Esophagus squamous epithelium (tissue), 5 donors: ENCODE measurements at regions not wholly inside any gene's neighbourhood (a gene's known extent, or its start where the extent isn't known, plus 50 kb on each side); places are given as distances from the start of the nearest gene placed in this dataset.

Source experiments
- DNase-seq: peaks from one replicate; lab custom pipeline; 2025; lab: John Stamatoyannopoulos, UW
- H3K27ac ChIP-seq, 4 donors: fragments of 200-600 bp; sonication (generic); one replicate each; pipeline ENCODE4 v1.5.1; 2016 to 2019; ENCODE audit warnings: mild to moderate bottlenecking in 1 of 4
- H3K27me3 ChIP-seq, 4 donors: fragments of 200-600 bp; sonication (generic); 1 replicate in 3 of 4; 2 replicates in 1 of 4; pipeline versions ENCODE4 v1.5.1 to v1.6.0; 2017 to 2021; ENCODE audit warnings: antibody characterized with exemption in 1 of 4
- H3K36me3 ChIP-seq, 3 donors: fragments of 200-600 bp; sonication (generic); one replicate each; pipeline ENCODE4 v1.5.1; 2016 to 2019
- H3K4me1 ChIP-seq, 3 donors: fragments of 200-600 bp; sonication (generic); one replicate each; pipeline ENCODE4 v1.5.1; 2017 to 2019
- H3K4me3 ChIP-seq, 4 donors: fragments of 200-600 bp; sonication (generic); 1 replicate in 3 of 4; 2 replicates in 1 of 4; pipeline ENCODE4 v1.5.1; 2016 to 2019; ENCODE audit warnings: mild to moderate bottlenecking in 2 of 4, moderate library complexity in 1 of 4
- H3K9me3 ChIP-seq, 3 donors: fragments of 200-600 bp; sonication (generic); one replicate each; pipeline ENCODE4 v1.5.1; 2016 to 2019
- POLR2A ChIP-seq, 4 donors: fragments of 450-650 bp; IDR thresholded peaks; one replicate each; pipeline ENCODE4 v1.6.1; 2017; ENCODE audit warnings: antibody characterized with exemption in 4 of 4, mild to moderate bottlenecking in 4 of 4, moderate library complexity in 3 of 4
- WGBS, 2 donors: methylation state at CpG; one replicate each; pipeline ENCODE4 v1.1.5; 2018; 5-methylcytosine and 5-hydroxymethylcytosine counted together
- intact Hi-C: fragments of 100-400 bp; cut with DNase I; formaldehyde crosslinking; loops from one replicate; pipeline ENCODE4 v1.15.0; 2022
- TF ChIP-seq, protein P1 (sequence below), 6 experiments: fragments of 450-650 bp in 4 of 6; fragments of 200-600 bp in 2 of 6; sonication (generic) in 2 of 6; IDR thresholded peaks; one replicate each; pipeline ENCODE4 v1.5.1; 2016 to 2019; ENCODE audit warnings: antibody characterized with exemption in 6 of 6, mild to moderate bottlenecking in 4 of 6, moderate library complexity in 4 of 6
- donor health status: DM: yes; HTN: yes; CAD: no.

DNA sequence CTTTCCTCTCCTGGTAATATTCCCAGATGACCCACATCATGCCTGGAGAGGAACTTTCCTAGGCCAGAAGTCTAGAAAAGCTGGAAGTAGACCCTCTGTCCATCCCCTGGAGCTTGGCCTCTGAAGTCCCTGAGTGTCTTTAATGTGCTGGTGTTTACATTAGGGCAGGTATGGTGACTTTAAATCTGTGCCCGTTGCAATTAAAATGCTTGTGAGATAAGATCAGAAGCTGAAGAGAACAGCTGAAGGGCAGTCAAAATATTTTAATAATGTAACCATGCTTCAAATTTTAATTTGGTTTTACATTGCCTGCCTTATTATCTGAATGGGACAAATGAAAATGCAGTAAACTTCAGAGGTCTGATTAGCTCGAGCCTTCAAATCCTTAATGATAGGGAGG, 1022.5 kb downstream of the BCL11B start:
- no peaks in the 10 kb centered on the region for H3K27me3 ChIP-seq
- H3K4me3 ChIP-seq, result no peak overlapping the region
- TF ChIP-seq, protein P1, sequence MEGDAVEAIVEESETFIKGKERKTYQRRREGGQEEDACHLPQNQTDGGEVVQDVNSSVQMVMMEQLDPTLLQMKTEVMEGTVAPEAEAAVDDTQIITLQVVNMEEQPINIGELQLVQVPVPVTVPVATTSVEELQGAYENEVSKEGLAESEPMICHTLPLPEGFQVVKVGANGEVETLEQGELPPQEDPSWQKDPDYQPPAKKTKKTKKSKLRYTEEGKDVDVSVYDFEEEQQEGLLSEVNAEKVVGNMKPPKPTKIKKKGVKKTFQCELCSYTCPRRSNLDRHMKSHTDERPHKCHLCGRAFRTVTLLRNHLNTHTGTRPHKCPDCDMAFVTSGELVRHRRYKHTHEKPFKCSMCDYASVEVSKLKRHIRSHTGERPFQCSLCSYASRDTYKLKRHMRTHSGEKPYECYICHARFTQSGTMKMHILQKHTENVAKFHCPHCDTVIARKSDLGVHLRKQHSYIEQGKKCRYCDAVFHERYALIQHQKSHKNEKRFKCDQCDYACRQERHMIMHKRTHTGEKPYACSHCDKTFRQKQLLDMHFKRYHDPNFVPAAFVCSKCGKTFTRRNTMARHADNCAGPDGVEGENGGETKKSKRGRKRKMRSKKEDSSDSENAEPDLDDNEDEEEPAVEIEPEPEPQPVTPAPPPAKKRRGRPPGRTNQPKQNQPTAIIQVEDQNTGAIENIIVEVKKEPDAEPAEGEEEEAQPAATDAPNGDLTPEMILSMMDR (IDR thresholded peaks at IDR 0.05), result no peak
- no peak for TF ChIP-seq POLR2A (IDR thresholded peaks at IDR 0.05)
- no peaks in the 10 kb centered on the region for H3K9me3 ChIP-seq
- DNase-seq, result no peak
- no peaks in the 10 kb centered on the region for H3K36me3 ChIP-seq
- peaks cover 0 to 6% (median 5%) of the 10 kb centered on the region in 3 donors for H3K4me1 ChIP-seq
- H3K27ac ChIP-seq, result no peak overlapping the region
- 55 to 77% methylated on average over 2 of the region's 2 CpGs for WGBS, 2 donors
- intact Hi-C loops, result no loop called here

DNA sequence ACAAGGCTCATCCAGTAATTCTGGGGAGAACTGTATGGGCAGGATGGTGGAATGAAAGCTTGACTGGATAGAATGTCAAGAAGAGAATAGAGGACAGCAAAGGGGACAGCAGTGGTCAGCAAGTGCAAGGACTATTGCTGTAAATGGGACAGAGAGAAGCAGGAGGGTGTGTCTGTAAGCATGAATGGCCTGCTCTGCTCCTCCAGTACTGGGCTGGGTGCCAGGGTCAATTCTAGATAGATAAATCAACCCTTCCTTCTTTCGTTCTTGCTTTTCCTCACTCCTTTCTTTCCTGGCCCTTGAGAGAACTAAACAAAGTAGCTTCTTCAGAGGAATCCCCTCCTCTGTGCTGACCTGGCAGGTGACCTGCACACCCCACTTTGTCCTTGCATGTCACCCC, 1019.2 kb downstream of the BCL11B start:
- TF ChIP-seq POLR2A (IDR thresholded peaks at IDR 0.05), result no peak
- TF ChIP-seq, protein P1 (IDR thresholded peaks at IDR 0.05), result no peak
- H3K9me3 ChIP-seq, result no peaks in the 10 kb centered on the region

DNA sequence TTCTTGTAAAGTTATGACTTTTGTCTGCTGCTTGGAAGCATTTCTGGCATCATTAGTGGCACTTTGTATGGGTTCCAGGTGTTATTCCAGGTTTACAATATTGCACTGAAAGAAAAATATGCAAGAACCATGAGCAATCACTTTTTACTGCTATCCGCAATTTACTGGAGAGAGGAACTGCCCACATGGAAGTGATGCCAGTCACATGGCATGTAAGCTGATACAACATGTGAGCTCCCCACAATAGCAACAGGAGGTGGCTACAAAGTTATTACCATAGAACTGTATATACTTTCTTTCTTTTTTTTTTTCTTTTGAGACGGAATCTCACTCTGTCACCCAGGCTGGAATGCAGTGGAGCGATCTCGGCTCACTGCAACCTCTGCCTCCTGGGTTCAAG, 1012.1 kb downstream of the BCL11B start:
- Histone ChIP-seq H3K27me3 (no peaks in the 10 kb centered on the region), H3K27ac (no peak overlapping the region), H3K4me3 (no peak overlapping the region), H3K9me3 (no peaks in the 10 kb centered on the region), H3K4me1 (no peaks in the 10 kb centered on the region), H3K36me3 (no peaks in the 10 kb centered on the region)
- no peak for DNase-seq
- intact Hi-C loops, result no loop called here
- TF ChIP-seq, protein P1 (IDR thresholded peaks at IDR 0.05), result no peak
- TF ChIP-seq POLR2A (IDR thresholded peaks at IDR 0.05), result no peak
- 58 to 65% methylated on average over 4 of the region's 4 CpGs for WGBS, 2 donors

More for the DNA sequence above, 1019.2 kb downstream of the BCL11B start:
- no peak overlapping the region for H3K27ac ChIP-seq
- no peaks in the 10 kb centered on the region for H3K4me1 ChIP-seq
- DNase-seq, result no peak
- 57 to 59% methylated on average over 1 of the region's 1 CpG for WGBS, 2 donors
- no peaks in the 10 kb centered on the region for H3K36me3 ChIP-seq
- intact Hi-C loops, result no loop called here
- no peak overlapping the region for H3K4me3 ChIP-seq
- H3K27me3 ChIP-seq, result no peaks in the 10 kb centered on the region

DNA sequence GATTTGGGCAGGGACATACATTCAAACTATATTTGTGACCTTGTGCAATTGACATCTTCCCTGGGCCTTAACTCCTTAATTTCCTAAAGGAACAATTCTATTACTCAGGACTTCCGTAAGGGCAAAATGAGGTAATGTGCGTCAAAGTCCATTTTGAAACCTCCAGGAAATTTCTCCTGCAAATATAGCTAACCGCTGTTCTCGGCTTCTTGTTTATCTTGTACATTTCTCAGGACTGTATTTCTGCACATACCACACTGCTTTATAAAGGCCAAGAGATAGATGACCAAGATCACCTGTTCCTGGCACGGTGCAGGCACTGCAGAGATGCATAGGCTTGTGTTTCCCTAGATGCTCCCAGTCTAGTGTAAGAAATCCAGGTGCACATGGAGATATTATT, 1009.4 kb downstream of the BCL11B start:
- Histone ChIP-seq H3K4me3 (no peak overlapping the region), H3K9me3 (no peaks in the 10 kb centered on the region), H3K36me3 (no peaks in the 10 kb centered on the region), H3K27me3 (no peaks in the 10 kb centered on the region), H3K4me1 (no peaks in the 10 kb centered on the region), H3K27ac (no peak overlapping the region)
- TF ChIP-seq POLR2A (IDR thresholded peaks at IDR 0.05), result no peak
- TF ChIP-seq, protein P1 (IDR thresholded peaks at IDR 0.05), result no peak
- DNase-seq, result no peak
- intact Hi-C loops, result no loop called here
- WGBS, 2 donors, result 92 to 93% methylated on average over 5 of the region's 5 CpGs

DNA sequence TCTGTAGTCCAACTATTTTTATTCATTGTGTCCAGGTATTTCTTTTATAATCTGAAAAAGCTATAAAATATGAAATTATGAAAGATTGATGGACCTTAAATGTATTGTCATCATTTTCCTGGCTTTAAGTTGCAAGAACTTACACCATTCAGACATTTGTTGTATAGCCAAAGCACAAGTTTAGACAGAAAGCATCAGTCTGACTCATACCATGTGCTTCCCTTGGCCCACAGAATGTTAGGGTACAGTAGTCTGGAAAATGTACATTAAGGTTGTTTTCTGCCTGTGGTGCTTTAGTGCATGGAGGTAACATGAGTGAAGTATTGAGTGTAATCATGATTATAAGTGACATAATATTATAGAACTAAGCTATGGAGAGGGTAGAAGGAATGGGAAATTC, 1002.5 kb downstream of the BCL11B start:
- Histone ChIP-seq H3K36me3 (no peaks in the 10 kb centered on the region), H3K9me3 (no peaks in the 10 kb centered on the region), H3K27me3 (no peaks in the 10 kb centered on the region), H3K4me1 (peaks cover 0 to 8% (median 0%) of the 10 kb centered on the region in 3 donors), H3K4me3 (no peak overlapping the region), H3K27ac (no peak overlapping the region)
- TF ChIP-seq, protein P1 (IDR thresholded peaks at IDR 0.05), result no peak
- TF ChIP-seq POLR2A (IDR thresholded peaks at IDR 0.05), result no peak
- no peak for DNase-seq
- intact Hi-C loops, result no loop called here
